Upper lobe of right lung (tissue), 1 donor: ENCODE measurements at regions not wholly inside any gene's neighbourhood (a gene's known extent, or its start where the extent isn't known, plus 50 kb on each side); places are given as distances from the start of the nearest gene placed in this dataset.

Source experiments
- ATAC-seq: fragments of 200-7000 bp; cut with Tn5 transposase; one replicate; pipeline ENCODE4 v1.9.1; 2020; ENCODE audit warnings: mild to moderate bottlenecking, moderate library complexity
- DNase-seq: peaks from one replicate; pipeline ENCODE4 v3.0.0-alpha.2; 2020
- H3K27ac ChIP-seq: fragments of 200-600 bp; one replicate; pipeline ENCODE4 v1.8.0; 2022
- H3K27me3 ChIP-seq: fragments of 200-600 bp; one replicate; pipeline ENCODE4 v1.8.0; 2022; ENCODE audit warnings: mild to moderate bottlenecking
- H3K36me3 ChIP-seq: fragments of 200-600 bp; one replicate; pipeline ENCODE4 v1.8.0; 2022
- H3K4me1 ChIP-seq: fragments of 200-600 bp; one replicate; pipeline ENCODE4 v1.8.0; 2022
- H3K4me3 ChIP-seq: fragments of 200-600 bp; one replicate; pipeline ENCODE4 v1.8.0; 2022; ENCODE audit warnings: mild to moderate bottlenecking
- H3K9me3 ChIP-seq: fragments of 200-600 bp; one replicate; pipeline ENCODE4 v1.8.0; 2022
- CTCF ChIP-seq: fragments of 200-600 bp; IDR thresholded peaks from one replicate; pipeline ENCODE4 v1.8.0; 2022; ENCODE audit warnings: antibody characterized with exemption
- intact Hi-C: fragments of 100-400 bp; cut with DNase I; formaldehyde crosslinking; loops from one replicate; pipeline ENCODE4 v1.11.0; 2022
- donor health status: DM: no; HTN: yes; CAD: no; lungs with severe emphysema.

GRCh38 chr19:16021796-16022195 is 54.5 kb upstream of the TPM4 start:
- DNase-seq (peak; percentile 32), ATAC-seq (no peak)
- Histone ChIP-seq H3K27ac (no peak overlapping the region), H3K4me3 (no peak overlapping the region), H3K36me3 (no peaks in the 10 kb centered on the region), H3K9me3 (no peaks in the 10 kb centered on the region), H3K27me3 (no peaks in the 10 kb centered on the region), H3K4me1 (no peaks in the 10 kb centered on the region)
- intact Hi-C loops, result no loop called here
- TF ChIP-seq CTCF, result no peak

- Histone ChIP-seq H3K9me3 (no peaks in the 10 kb centered on the region), H3K27me3 (no peaks in the 10 kb centered on the region), H3K27ac (no peak overlapping the region), H3K4me1 (no peaks in the 10 kb centered on the region), H3K36me3 (no peaks in the 10 kb centered on the region), H3K4me3 (no peak overlapping the region)
- no peak for ATAC-seq
- no peak for TF ChIP-seq CTCF
- DNase-seq, result peak; percentile 53
- intact Hi-C loops, result no loop called here
These were observed 54.0 kb upstream of the TPM4 start for GRCh38 chr19:16022251-16022650.

GRCh38 chr19:16022681-16023080 is 53.6 kb upstream of the TPM4 start:
- Histone ChIP-seq H3K27ac (no peak overlapping the region), H3K4me3 (no peak overlapping the region), H3K4me1 (no peaks in the 10 kb centered on the region), H3K36me3 (no peaks in the 10 kb centered on the region), H3K27me3 (no peaks in the 10 kb centered on the region), H3K9me3 (no peaks in the 10 kb centered on the region)
- ATAC-seq, result no peak
- TF ChIP-seq CTCF, result no peak
- DNase-seq, result peak; percentile 60
- intact Hi-C loops, result no loop called here

GRCh38 chr19:16023146-16023915 is 53.0 kb upstream of the TPM4 start:
- Histone ChIP-seq H3K27me3 (no peaks in the 10 kb centered on the region), H3K27ac (no peak overlapping the region), H3K4me1 (no peaks in the 10 kb centered on the region), H3K9me3 (no peaks in the 10 kb centered on the region), H3K4me3 (no peak overlapping the region), H3K36me3 (no peaks in the 10 kb centered on the region)
- ATAC-seq (no peak), DNase-seq (no peak)
- TF ChIP-seq CTCF, result no peak
- intact Hi-C loops, result no loop called here

GRCh38 chr19:16024266-16025107 is 51.8 kb upstream of the TPM4 start:
- TF ChIP-seq CTCF, result no peak
- no peak overlapping the region for H3K27ac ChIP-seq
- ATAC-seq, result no peak
- H3K36me3 ChIP-seq, result no peaks in the 10 kb centered on the region
- H3K4me1 ChIP-seq, result no peaks in the 10 kb centered on the region
- no peak overlapping the region for H3K4me3 ChIP-seq
- DNase-seq, result no peak
- H3K9me3 ChIP-seq, result no peaks in the 10 kb centered on the region
- intact Hi-C loops, result no loop called here
- no peaks in the 10 kb centered on the region for H3K27me3 ChIP-seq
